HG03575 (cell line): ENCODE measurements at regions not wholly inside any gene's neighbourhood (a gene's known extent, or its start where the extent isn't known, plus 50 kb on each side); places are given as distances from the start of the nearest gene placed in this dataset.

Experiments used
- ATAC-seq: cut with Tn5 transposase; IDR thresholded peaks from one replicate; pipeline ENCODE4 v1.9.1; 2021; ENCODE audit not compliant: unreplicated experiment, insufficient number of reproducible peaks, low FRiP score; ENCODE audit errors: extremely low read depth

DNA sequence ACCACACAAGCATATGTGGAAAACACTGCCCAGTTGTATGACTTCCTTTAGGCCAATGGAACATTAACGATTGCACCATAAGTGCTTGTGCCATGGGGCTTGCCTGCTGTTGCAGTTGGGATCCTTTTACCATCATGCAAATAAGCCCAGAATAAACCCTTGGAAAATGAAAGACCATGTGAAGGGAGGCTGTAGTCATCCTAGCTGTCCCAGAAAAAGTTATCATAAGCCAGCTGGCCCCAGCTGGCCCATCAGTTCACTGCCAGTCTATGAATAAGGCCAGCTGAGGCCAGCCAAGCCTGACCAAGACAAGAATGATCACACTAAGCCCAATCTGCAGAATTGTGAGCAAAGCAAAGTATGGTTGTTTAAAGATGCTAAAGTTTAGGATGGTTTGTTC, 253.9 kb upstream of the ARHGAP20 start:
- ATAC-seq: no peak

DNA sequence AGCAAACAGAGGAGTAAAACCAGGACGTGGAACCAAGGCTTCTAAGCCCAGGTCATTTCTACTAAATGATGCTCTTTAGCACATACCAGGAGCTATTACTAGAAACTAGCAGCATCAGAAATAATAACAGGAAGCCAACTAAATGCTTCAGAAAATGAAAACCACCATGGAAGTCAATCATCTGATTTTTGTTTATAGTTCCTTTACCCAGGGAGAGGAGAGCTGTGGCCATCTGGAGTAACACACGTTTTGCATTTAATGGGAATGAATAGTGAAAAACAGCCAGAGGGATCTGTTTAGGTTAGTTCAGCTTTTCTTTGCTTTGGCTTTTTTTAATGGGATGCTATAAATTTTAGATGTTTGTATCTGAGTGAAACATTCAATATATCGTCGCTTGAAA, 250.7 kb upstream of the ARHGAP20 start:
- ATAC-seq: no peak

DNA sequence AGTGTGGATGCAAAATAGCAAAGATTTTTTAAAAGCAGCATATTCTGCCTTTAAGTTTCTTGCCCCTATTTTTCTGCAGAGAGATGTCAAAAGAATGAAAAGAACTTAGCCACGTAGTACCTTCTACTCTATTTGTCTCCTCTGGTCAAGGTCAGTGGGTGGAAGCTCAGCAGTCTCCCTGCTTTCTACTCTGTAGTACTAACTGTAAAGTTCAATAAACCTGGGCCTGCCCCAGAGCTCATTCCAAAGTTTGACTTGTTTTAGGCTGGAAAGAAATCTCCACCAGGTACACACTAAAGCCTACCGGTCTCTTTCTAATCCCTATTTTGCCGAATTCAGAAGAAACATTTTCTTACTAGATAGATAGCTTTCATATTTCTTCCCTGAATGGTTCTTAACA, 247.9 kb upstream of the ARHGAP20 start:
- ATAC-seq: no peak

DNA sequence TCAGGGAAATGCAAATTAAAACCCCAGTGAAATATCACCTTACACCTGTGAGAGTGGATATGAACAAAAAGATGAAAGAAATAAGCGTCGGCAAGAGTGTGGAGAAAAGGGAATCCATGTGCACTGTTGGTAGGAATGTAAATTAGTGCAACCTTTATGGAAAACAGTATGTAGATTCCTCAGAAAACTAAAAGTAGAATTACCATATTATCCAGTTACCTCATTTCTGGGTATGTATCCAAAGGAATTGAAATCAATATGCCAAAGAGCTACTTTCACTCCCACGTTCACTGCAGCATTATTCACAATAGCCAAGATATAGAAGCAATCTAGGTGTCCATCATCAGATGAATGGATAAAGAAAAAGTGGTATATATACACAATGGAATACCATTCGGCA, 246.0 kb upstream of the ARHGAP20 start:
- no peak for ATAC-seq

DNA sequence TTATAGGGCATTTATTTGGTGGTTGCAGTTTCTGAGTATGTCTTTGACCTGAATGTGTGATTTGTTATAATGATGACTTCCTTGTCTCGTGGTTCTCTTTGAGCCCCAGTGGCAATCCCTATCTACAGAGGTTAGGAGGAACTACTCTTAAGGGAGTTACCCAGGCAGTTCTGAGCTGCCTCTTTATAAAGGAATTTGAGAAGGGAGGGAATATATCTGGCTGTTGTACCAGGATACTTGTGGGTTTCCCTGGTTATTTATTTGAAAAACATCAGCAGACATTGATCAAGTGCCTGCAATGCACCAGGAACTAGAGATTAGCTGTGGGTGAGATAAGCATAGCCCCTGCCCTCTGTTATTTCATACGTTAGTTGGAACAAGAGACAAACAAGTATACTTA, 243.5 kb upstream of the ARHGAP20 start:
- ATAC-seq: no peak

DNA sequence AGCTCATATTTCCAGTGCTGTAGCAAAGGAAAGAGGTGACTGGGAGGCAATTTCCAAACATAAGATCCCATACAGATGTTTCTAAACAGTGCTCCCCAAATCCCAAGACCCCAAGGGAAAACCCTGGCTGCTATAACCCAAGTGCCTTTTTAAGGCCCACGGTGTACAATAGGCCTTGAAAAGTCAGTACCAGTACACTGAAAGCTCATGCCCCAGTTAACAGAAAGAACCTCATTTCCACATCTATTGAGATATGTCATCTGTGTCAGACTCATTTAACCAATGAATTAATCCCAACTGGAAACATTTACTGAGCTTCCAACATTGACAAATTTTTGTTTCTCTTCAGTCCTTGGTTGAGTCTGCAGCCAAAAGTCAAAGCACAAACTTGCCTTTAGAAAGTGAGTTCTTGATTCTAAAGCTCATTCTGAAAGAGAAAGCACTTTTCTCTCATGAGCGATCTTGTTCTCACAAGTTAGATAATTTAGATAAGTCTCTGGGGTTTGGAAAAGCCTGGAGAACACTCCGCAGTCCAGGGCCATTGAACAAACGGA, 239.8 kb upstream of the ARHGAP20 start:
- no peak for ATAC-seq

DNA sequence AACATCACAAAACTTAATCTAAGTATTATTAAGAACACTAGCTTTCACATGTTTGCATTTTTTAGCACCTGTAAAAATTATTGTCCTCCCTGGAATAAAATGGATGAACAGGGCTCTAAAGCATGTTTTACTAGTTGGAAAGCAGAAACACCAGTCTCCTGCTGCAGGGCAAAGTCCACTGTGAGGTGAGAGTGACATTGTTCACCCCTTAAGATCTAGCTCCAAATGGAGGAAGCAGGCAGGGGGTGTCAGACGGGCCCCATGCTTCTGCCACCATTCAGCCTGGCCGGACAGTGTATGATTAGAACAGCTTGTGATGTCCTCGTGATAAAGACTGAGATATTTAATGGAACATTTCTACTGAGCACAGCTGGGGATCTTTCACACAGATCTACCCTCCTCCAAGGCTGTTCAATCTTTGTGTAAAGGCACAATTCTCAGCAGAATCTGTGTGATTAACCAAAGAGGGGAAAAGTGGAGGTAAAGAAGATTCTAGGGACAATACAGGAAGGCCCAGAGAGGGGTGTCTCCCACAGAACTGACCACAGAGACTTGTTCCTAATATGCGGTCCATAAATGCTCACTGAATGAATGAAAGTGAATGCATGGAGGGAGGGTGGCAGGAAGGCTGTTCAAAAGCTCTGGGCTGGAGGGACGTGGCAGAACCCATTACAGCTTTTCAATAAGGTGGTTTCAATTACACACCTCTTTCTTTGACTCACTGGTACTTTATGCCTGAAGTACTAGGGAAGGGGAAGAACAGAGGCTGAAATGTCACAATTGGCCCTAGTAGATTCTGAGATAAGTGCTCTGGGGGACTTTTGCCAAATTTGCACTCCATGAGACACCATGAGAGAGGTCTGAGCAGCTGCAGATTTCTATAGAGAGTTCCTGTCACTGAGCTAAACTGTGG, 239.1 kb upstream of the ARHGAP20 start:
- no peak for ATAC-seq

DNA sequence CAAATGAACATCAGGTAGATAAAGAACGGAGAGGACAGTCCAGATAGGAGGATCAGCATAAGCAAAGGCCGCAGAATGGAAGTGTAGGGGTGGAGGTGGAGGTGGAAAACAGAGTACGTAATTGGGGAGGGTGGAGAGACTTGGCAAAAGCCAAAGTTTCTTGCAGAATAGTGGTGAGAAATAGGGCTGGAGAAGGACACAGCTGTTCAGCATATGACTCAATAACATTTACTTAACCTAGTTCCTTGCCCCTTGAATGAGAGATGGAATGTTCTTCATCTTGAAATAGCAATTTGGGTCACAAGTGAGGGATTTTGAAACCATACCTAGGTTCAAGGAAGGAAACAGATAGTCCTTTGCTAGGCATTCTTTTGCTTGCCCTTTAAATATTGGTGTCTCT, 235.9 kb upstream of the ARHGAP20 start:
- ATAC-seq: no peak

DNA sequence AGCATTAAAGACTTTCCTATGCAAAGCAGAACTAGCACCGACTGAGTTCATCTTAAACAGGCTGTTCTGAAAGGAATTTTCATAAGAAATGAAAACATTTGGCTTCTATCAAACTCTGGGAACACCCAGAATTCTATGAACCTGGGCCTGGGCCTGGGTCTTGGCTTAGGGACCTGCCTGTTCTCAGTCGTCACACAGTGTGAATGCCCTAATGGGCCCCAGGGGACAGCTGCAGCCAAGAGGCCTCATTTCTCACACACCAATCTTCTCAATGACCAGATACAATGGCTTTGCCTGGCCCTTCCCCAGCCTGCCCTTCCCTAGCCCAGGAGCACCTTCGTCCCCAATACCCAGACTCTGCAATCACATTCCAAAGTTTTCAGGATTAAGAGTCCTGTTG, 234.9 kb upstream of the ARHGAP20 start:
- no peak for ATAC-seq

DNA sequence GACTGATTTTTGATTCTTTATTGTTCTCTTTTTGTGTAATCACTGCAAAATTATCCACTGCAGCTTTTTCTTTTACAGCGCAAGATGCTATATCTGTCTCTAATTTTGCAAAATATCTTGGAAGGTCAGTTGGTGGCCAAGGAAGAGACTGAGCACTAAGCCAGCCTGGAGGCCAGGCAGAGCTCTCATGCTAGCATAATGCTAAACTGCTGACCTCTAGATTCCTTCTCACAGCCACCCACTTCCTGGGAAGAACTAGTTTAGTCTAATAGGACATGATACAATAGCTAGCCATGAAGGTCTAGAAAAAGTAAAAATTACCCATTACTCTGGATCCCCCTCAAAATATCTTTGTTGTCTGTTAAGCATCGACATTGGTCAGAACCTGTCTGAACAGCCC, 227.2 kb upstream of the ARHGAP20 start:
- ATAC-seq: no peak

DNA sequence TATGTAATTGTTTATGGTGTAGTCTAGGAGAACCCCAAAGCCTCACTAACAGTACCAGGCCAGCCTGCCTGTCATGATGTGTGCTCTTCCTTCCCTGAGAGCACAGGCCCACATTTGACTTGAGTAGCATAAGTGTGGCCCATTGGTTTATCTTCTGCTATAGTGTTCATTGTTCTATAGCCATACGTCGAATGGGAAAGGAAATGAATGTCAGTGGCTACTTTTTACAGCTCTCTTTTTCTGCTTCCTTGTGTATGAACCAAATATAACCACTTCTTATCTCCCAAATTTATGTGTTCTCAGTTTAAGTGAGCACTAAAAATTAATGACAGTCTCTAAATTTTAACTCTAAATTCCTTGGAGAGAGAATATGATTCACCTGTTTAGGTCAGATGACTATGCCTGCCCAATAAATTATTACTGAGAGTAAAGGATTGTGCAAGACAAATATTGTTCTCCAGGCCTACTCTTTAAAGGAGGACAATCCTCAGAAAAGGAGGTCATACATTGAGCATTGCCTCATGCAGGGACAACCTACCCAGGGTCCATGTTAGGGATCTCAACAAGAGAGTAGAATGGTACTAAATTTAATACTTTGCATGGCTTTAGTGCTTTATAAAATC, 222.9 kb upstream of the ARHGAP20 start:
- ATAC-seq: no peak

DNA sequence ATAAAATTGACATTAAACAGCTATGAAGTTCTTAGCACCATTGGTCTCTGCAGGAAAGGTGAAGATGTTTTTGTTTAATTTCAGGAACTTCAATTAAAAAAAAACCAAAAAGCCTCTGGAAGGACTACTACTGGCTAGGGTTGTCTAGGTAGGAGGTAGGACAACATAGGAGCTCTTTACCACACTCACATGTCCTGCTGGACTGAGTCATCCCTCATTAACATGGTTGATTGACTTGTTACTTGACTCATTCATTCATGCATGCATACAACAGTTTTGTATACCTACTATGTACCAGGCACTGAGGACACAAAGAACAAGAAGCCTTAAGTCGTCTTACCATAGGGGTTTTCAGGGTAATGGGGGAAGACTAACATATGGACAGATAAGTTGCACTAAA, 216.9 kb upstream of the ARHGAP20 start:
- ATAC-seq: no peak

DNA sequence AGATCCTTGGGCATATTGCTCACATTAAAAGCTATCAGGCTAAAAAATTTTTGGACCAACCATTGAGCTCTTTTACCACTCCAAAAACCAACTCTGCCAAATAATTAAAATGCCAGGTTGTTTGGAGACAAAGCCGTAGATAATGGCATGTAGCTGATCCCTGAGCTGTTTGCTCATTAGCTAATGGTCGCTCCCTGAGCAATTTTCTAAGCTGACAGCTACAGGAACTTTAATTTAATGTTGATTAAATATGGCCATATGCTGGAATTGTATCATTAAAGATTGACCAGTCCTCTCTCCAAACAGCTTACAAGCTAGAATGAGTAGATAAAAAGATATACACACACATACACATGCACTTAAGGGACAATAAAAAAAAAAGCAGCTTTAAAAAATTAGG, 216.2 kb upstream of the ARHGAP20 start:
- no peak for ATAC-seq

DNA sequence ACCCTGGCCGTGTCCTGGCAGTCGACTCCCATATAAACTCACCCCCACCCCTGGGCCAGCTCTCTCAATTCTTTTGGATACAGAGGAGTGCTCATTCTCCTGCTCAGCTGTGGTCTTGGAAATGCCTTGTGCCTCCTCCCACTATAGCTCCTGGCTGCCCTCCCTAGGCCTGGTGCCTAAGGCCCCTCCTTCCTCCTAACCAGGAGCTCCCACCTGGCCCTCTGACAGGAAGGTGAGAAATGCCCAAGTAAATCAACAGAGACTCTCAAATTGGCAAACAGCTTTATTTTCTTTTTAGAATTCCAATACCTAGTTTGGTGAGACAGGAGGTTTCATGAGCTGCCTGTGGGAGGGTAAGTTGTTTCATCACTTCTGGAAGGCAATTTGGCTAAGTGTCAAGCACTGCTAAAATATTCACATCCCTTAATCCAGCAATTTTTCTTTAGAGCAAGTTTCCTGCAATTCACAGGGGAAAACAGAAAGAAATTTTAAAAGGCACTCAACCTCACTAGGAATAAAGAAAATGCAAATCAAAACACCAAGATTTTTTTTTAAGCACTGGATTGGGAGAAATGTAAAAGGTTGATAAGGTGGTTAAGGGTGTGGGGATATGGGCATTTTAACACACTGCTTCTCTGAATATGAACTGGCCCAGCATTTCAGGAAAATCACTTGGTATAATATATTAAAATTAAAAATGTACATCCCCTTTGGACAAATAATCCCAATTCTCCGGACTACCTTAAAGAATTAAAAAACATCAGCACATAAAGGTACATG, 209.7 kb upstream of the ARHGAP20 start:
- ATAC-seq: no peak

DNA sequence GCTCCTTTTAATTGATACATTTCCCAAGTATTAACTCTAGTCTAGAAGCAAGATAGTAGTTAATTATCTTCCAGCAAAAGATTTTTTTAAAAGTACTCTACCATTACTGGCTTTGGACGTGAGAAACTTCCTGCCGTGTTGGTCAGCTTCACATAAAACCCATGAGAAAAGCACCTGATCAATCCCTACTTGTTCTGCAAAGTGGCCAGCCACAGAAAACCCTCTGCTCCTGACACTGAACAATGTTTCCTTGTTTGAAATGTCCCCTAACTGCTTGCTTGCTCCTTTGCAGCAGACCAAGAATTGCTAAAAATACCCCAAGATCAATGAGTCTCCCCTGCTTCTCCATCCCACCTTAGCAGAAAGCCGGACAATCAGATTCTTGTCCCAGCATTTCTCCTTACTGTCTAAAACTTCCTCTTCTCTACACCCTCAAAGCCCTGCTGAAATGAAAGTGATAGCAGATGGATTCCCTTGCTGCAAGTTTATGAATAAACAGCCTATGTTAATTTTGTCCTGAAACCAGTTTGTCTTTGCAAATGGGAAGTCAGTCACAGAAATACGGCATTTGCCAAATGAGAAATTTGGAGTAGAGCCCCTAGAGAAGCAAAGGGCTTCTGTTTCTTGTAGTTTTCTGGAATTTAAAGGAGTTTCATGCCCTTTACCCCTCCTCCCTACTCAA, 207.1 kb upstream of the ARHGAP20 start:
- ATAC-seq: no peak

DNA sequence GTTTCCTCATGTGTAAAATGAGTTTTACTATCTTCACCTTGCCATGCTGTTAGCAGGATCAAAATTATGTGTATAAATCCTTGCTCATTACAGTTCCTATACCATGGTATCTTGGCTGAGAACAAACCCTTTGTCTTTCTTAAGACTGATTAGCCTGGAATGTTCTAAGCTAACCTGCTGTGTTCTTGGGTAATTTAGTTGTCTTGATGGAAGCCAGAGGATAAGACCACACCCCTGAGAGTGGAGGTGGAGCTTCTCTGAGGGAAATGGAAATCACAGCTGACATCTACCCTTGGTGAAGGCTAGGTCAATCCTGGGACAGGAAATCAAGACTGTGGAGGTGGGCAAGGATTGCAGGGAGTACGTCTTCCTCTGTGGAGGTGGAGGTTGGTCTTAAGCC, 206.1 kb upstream of the ARHGAP20 start:
- no peak for ATAC-seq

DNA sequence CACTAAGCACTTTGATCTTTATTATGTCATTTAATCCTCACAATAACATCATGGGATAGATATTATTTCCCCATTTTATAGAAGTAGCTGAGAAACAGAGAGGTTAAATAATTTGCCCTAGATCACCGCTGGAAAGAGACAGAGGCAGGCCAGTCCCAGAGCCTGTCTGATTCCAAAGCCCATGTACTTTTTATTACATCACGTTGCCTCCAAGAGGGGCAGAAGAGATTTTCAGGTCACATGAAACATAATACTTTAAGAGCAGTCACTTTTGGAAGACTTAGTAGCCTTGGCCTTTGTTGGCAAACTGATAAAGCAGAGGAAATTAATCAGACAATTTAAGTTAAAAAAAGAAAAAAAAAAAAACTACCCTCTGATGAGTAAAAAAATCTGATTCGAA, 200.2 kb upstream of the ARHGAP20 start:
- no peak for ATAC-seq

DNA sequence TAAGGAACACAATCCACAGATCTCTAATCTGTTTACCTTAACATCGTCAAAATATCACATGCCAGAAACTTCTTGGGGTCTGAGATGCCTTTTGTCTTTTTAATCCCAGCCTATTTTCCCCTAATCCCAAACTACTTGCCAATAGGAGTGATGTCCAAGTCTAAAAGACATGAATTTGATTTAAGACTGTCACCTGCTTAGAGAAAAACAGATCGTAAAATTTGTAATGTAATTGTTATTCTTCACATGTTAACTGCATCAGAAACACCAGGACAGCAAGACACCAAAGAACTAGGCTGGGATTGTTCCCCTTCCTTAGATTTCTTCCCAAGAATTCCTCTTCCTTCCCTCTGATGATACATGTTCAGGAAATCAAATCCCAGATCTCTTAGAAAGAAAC, 198.1 kb upstream of the ARHGAP20 start:
- no peak for ATAC-seq

DNA sequence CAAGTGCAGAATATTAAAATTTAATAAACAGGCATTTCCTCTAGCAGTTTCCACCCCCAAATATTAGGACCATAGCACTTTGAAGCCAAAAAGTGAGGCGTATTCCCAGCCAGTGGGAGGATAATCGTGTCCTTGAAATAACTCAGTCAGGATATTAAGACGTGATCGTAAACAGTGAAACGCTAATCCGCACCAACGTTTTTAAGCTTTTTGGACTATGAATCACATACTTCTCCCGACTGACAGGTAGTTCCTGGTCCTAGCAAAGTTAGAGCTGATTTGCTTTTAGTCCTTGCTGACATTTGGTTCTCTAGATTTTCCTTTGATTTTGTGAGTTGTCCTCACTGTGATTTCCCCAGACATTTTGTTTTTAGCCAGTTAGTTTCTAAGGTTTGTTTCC, 197.1 kb upstream of the ARHGAP20 start:
- no peak for ATAC-seq
